Adrenal gland (tissue), 5 donors: ENCODE measurements at regions not wholly inside any gene's neighbourhood (a gene's known extent, or its start where the extent isn't known, plus 50 kb on each side); places are given as distances from the start of the nearest gene placed in this dataset.
"Not testable (repeated sequence)": the region's sequence is repeated elsewhere in the genome, so short reads cannot be mapped to it uniquely, and the experiment has no call there.

Experiments
- CTCF ChIP-seq, 6 experiments: fragments of 450-650 bp in 4 of 6; fragments of 200-600 bp in 2 of 6; sonication (generic) in 1 of 6; IDR thresholded peaks; 1 replicate in 5 of 6; 2 replicates in 1 of 6; pipeline versions ENCODE4 v1.5.1 to v1.8.0; 2016 to 2021; ENCODE audit warnings: antibody characterized with exemption in 6 of 6, mild to moderate bottlenecking in 2 of 6, moderate library complexity in 1 of 6
- POLR2A ChIP-seq, 2 donors: fragments of 450-650 bp; IDR thresholded peaks; one replicate each; pipeline ENCODE4 v1.6.1; 2017; ENCODE audit warnings: antibody characterized with exemption in 2 of 2, mild to moderate bottlenecking in 2 of 2, moderate library complexity in 1 of 2
- donor health status: DM: no; HTN: no; CAD: no.

DNA sequence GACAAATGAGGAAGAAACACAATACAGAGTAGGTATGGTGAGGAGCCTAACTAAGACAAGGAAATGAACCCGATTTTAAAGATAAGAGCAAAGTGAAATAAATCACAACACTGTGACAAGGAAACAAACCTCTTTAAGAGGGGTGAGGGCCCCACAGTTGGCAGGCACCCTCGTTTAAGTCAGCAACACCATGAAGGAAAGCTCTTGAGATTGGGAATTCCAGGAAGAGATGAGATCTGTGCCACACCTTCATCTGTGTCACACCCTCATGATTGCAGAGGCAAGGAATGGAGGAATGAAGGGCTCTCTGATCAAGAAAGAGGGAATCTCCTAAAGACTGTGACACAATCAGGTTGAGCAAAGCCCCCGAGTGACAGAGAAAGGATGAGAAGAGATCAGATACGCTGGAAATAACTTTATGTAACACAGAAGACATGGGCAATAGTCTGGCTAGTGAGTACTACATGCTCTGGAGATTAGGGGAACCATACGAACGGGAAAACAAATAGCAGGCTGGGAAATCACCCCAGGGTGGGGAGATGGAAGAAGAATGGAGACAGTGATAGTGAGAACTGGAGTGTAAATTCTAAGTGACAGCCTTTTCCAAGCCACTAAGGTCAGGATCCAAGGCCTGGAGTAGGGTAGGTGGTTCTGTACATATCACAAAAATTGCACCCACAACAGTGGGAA lies 51.7 kb upstream of the TERB2 start:
- not testable (repeated sequence) for TF ChIP-seq POLR2A, CTCF (IDR thresholded peaks at IDR 0.05)
